BLaER1 treated with 17β-estradiol and CSF1 and Interleukin-3, amounts not matched to agents 10 nM and 100 nM (cell line): ENCODE measurements at regions not wholly inside any gene's neighbourhood (a gene's known extent, or its start where the extent isn't known, plus 50 kb on each side); places are given as distances from the start of the nearest gene placed in this dataset.

Experiments
- H3K27ac ChIP-seq, 11 experiments: shearing (Covaris generic); formaldehyde crosslinking; 2 replicates each; pipeline ENCODE4 v1.8.1; 2022
- H3K27me3 ChIP-seq, 11 experiments: shearing (Covaris generic); formaldehyde crosslinking; 2 replicates each; pipeline ENCODE4 v1.8.1; 2022
- H3K36me3 ChIP-seq, 11 experiments: shearing (Covaris generic); formaldehyde crosslinking; 2 replicates each; pipeline ENCODE4 v1.8.1; 2022
- H3K4me1 ChIP-seq, 10 experiments: shearing (Covaris generic); formaldehyde crosslinking; 2 replicates each; pipeline ENCODE4 v1.8.1; 2022
- H3K4me2 ChIP-seq, 11 experiments: shearing (Covaris generic); formaldehyde crosslinking; 2 replicates each; pipeline ENCODE4 v1.8.1; 2022
- H3K4me3 ChIP-seq, 10 experiments: shearing (Covaris generic); formaldehyde crosslinking; 2 replicates each; pipeline ENCODE4 v1.8.1; 2022
- H3K9ac ChIP-seq, 11 experiments: shearing (Covaris generic); formaldehyde crosslinking; 2 replicates each; pipeline ENCODE4 v1.8.1; 2022
- H3K9me3 ChIP-seq, 11 experiments: shearing (Covaris generic); formaldehyde crosslinking; replicated peaks in 1 of 11; 2 replicates each; pipeline ENCODE4 v1.8.1; 2022
- H4K20me1 ChIP-seq, 11 experiments: shearing (Covaris generic); formaldehyde crosslinking; 2 replicates each; pipeline ENCODE4 v1.8.1; 2022
- Cebpa-rat ChIP-seq, 11 experiments: shearing (Covaris generic); IDR thresholded peaks; 2 replicates each; pipeline ENCODE4 v1.8.1; 2022

DNA sequence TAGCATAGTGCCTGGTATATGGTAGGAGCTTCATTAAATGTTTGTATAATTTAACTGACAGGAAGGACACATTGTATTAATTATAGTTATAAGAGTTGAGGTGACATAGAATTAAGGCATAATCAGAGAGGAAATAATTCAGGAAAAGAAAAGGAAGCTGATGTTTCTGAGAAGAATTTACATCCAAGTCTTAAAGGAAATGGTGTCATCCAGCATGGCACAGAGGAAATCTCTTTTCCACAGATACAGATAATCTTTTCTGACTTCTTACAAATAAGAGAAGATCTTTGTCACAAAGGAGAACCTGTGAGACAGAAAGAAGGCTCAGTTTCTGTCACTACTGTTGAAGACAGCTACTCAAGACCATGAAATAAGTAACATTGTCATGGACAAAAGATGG, 222.5 kb downstream of the GJA1 start:
- TF ChIP-seq Cebpa-rat (IDR thresholded peaks at IDR 0.05), result no peak
- Histone ChIP-seq H3K4me3 (no peak overlapping the region), H3K27me3 (no peaks in the 10 kb centered on the region), H3K4me2 (peak overlapping the region in 2 of 11 experiments; percentile 7 to 36; a peak in 2 of 22 replicates), H3K36me3 (no peaks in the 10 kb centered on the region), H4K20me1 (no peaks in the 10 kb centered on the region), H3K9ac (no peak overlapping the region), H3K9me3 (peaks cover 0 to 11% (median 10%) of the 10 kb centered on the region in 11 experiments; a peak in 16 of 22 replicates), H3K4me1 (peaks cover 11 to 24% (median 15%) of the 10 kb centered on the region in 10 experiments), H3K27ac (no peak overlapping the region)

- no peaks in the 10 kb centered on the region for H3K36me3 ChIP-seq
- H3K9me3 ChIP-seq, result no peaks in the 10 kb centered on the region; a peak in 1 of 22 replicates
- no peak overlapping the region for H3K9ac ChIP-seq
- no peak overlapping the region for H3K4me2 ChIP-seq
- H3K4me1 ChIP-seq, result peaks cover 0 to 8% (median 2%) of the 10 kb centered on the region in 10 experiments; a peak in 7 of 20 replicates
- no peaks in the 10 kb centered on the region for H4K20me1 ChIP-seq
- no peaks in the 10 kb centered on the region for H3K27me3 ChIP-seq
- no peak overlapping the region for H3K27ac ChIP-seq
- no peak overlapping the region for H3K4me3 ChIP-seq
- no peak for TF ChIP-seq Cebpa-rat (IDR thresholded peaks at IDR 0.05)
Measured at GRCh38 chr6:121660277-121660676, 224.8 kb downstream of the GJA1 start.

- Histone ChIP-seq H3K27me3 (no peaks in the 10 kb centered on the region), H3K4me2 (no peak overlapping the region), H3K4me3 (no peak overlapping the region), H3K27ac (no peak overlapping the region), H3K9me3 (no peaks in the 10 kb centered on the region; a peak in 1 of 22 replicates), H3K9ac (no peak overlapping the region), H3K4me1 (peaks cover 0 to 19% (median under 1%) of the 10 kb centered on the region in 10 experiments; a peak in 7 of 20 replicates), H4K20me1 (no peaks in the 10 kb centered on the region), H3K36me3 (no peaks in the 10 kb centered on the region)
- no peak for TF ChIP-seq Cebpa-rat (IDR thresholded peaks at IDR 0.05)
Measured at GRCh38 chr6:121663292-121663810, 227.9 kb downstream of the GJA1 start.

DNA sequence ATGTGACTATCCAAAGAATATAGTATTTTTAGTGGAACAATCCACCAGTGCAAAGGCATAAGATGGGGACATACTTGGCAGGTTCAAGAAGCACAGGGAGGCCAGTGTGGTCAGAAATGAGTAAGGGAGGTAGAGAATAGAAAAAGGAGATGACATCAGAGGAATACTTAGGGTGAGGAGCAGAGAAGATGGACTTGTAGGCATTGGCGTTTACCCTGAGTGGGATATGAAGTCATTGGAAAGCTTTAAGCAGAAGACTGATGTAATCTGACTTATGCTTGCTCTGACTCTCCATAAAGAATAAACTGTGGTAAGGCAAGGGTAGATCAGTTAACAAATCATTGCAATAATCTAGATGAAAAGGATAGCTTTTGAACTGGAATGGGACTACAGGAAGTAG, 228.7 kb downstream of the GJA1 start:
- no peak overlapping the region for H3K4me3 ChIP-seq
- no peaks in the 10 kb centered on the region for H3K27me3 ChIP-seq
- no peak overlapping the region for H3K4me2 ChIP-seq
- TF ChIP-seq Cebpa-rat (IDR thresholded peaks at IDR 0.05), result no peak
- H3K36me3 ChIP-seq, result no peaks in the 10 kb centered on the region
- H3K4me1 ChIP-seq, result peaks cover 0 to 19% (median 0%) of the 10 kb centered on the region in 10 experiments; a peak in 7 of 20 replicates
- no peaks in the 10 kb centered on the region for H4K20me1 ChIP-seq
- no peak overlapping the region for H3K27ac ChIP-seq
- no peaks in the 10 kb centered on the region; a peak in 2 of 22 replicates for H3K9me3 ChIP-seq
- H3K9ac ChIP-seq, result no peak overlapping the region

GRCh38 chr6:121666814-121667213, 231.4 kb downstream of the GJA1 start:
- H3K4me3 ChIP-seq, result no peak overlapping the region
- no peak for TF ChIP-seq Cebpa-rat (IDR thresholded peaks at IDR 0.05)
- no peak overlapping the region for H3K27ac ChIP-seq

DNA sequence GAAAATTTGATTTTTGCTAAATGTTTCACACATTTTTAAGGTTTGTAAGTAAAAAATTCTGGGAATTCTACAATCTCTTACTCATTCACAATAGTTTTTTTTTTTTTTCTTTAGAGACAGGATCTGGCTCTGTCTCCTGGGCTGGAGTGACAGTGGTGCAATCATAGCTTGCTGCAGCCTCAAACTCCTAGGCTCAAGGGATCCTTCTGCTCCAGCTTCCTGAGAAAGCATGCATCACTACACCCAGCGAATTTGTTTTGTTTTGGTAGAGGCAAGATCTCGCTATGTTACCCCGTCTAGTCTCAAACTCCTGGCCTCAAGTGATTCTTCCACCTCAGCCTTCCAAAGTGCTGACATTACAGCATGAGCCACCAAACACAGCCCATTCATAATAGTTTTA, 232.8 kb downstream of the GJA1 start:
- no peak overlapping the region for H3K4me2 ChIP-seq
- TF ChIP-seq Cebpa-rat (IDR thresholded peaks at IDR 0.05), result no peak
- H3K4me3 ChIP-seq, result no peak overlapping the region
- H4K20me1 ChIP-seq, result no peaks in the 10 kb centered on the region
- H3K9me3 ChIP-seq, result no peaks in the 10 kb centered on the region; a peak in 3 of 22 replicates
- no peaks in the 10 kb centered on the region for H3K36me3 ChIP-seq
- no peak overlapping the region for H3K9ac ChIP-seq
- no peak overlapping the region for H3K27ac ChIP-seq
- H3K27me3 ChIP-seq, result no peaks in the 10 kb centered on the region
- peaks cover 11 to 19% (median 12%) of the 10 kb centered on the region in 10 experiments; a peak in 19 of 20 replicates for H3K4me1 ChIP-seq

More at GRCh38 chr6:121666814-121667213, 231.4 kb downstream of the GJA1 start:
- H3K27me3 ChIP-seq, result no peaks in the 10 kb centered on the region
- H3K36me3 ChIP-seq, result no peaks in the 10 kb centered on the region
- no peak overlapping the region for H3K9ac ChIP-seq
- peak overlapping the region in 4 of 11 experiments; percentile 3 to 55 (median 16); a peak in 5 of 22 replicates for H3K4me2 ChIP-seq
- peaks cover 0 to 19% (median 0%) of the 10 kb centered on the region in 10 experiments; a peak in 7 of 20 replicates for H3K4me1 ChIP-seq
- no peaks in the 10 kb centered on the region; a peak in 3 of 22 replicates for H3K9me3 ChIP-seq
- no peaks in the 10 kb centered on the region for H4K20me1 ChIP-seq

DNA sequence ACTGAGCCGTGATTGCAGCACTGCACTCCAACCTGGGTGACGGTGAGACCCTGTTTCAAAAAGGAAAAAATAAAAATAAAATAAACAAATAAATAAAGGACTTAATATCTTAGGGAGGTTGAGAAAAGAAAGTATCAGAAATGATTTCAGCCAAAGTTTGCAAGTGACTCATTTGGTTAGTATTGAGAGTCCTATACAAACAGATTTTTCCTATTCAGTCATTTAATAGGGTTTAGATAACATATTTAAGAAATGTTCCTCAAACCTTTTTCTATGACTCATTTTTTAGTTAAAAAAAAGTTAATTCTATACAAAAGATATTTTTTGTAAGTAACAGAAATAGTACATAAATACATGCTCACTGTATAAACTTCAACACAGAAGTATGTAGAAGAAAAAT, 235.1 kb downstream of the GJA1 start:
- no peak for TF ChIP-seq Cebpa-rat (IDR thresholded peaks at IDR 0.05)
- Histone ChIP-seq H4K20me1 (no peaks in the 10 kb centered on the region), H3K27me3 (no peaks in the 10 kb centered on the region), H3K27ac (no peak overlapping the region), H3K9ac (no peak overlapping the region), H3K36me3 (no peaks in the 10 kb centered on the region), H3K9me3 (no peaks in the 10 kb centered on the region; a peak in 3 of 22 replicates), H3K4me2 (no peak overlapping the region), H3K4me1 (peaks cover 13 to 19% (median 16%) of the 10 kb centered on the region in 10 experiments; a peak in 19 of 20 replicates), H3K4me3 (no peak overlapping the region)

- TF ChIP-seq Cebpa-rat (IDR thresholded peaks at IDR 0.05), result no peak
- peaks cover 0 to 14% (median 8%) of the 10 kb centered on the region in 10 experiments; a peak in 16 of 20 replicates for H3K4me1 ChIP-seq
- H3K27ac ChIP-seq, result no peak overlapping the region
- H3K4me2 ChIP-seq, result no peak overlapping the region
- H4K20me1 ChIP-seq, result no peaks in the 10 kb centered on the region
- peaks cover under 1 to 3% (median 1%) of the 10 kb centered on the region in 11 experiments; a peak in 12 of 22 replicates for H3K9me3 ChIP-seq
- H3K4me3 ChIP-seq, result no peak overlapping the region
- no peak overlapping the region for H3K9ac ChIP-seq
- no peaks in the 10 kb centered on the region for H3K36me3 ChIP-seq
- no peaks in the 10 kb centered on the region for H3K27me3 ChIP-seq
Measured at GRCh38 chr6:121677571-121677970, 242.1 kb downstream of the GJA1 start.

DNA sequence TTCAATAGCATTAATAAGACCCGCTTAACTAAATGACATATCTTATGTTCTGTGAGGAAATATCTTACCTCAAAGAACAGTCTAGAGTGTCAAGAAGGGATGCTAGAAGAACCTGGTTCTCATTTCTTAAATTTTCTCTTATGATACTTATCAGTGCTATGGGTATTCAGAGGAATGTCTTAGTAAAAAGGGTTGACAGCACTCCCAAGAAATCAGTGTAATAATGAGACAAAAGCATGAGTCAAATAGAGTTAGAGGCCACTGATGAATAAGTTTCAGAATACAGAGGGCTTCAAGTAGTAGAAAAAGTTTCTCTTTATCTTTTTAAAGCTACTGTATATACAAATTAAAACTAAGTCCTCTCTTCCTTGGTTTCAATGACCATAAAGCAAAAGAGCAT, 242.8 kb downstream of the GJA1 start:
- H3K36me3 ChIP-seq, result no peaks in the 10 kb centered on the region

GRCh38 chr6:121680058-121680457, 244.6 kb downstream of the GJA1 start:
- Histone ChIP-seq H4K20me1 (no peaks in the 10 kb centered on the region), H3K4me3 (no peak overlapping the region), H3K4me1 (no peaks in the 10 kb centered on the region), H3K4me2 (no peak overlapping the region), H3K27ac (no peak overlapping the region), H3K27me3 (no peaks in the 10 kb centered on the region), H3K9ac (no peak overlapping the region), H3K36me3 (no peaks in the 10 kb centered on the region), H3K9me3 (peaks cover 4 to 13% (median 7%) of the 10 kb centered on the region in 11 experiments; a peak in 13 of 22 replicates)
- no peak for TF ChIP-seq Cebpa-rat (IDR thresholded peaks at IDR 0.05)

More for the DNA sequence above, 242.8 kb downstream of the GJA1 start:
- Histone ChIP-seq H3K27ac (no peak overlapping the region), H3K9ac (no peak overlapping the region), H3K27me3 (no peaks in the 10 kb centered on the region), H3K4me2 (no peak overlapping the region), H3K9me3 (peaks cover 4 to 10% (median 7%) of the 10 kb centered on the region in 11 experiments; a peak in 13 of 22 replicates), H3K4me3 (no peak overlapping the region), H4K20me1 (no peaks in the 10 kb centered on the region), H3K4me1 (peaks cover 0 to 7% (median 2%) of the 10 kb centered on the region in 10 experiments; a peak in 13 of 20 replicates)
- no peak for TF ChIP-seq Cebpa-rat (IDR thresholded peaks at IDR 0.05)
